WTC11 (cell line): ENCODE measurements at regions not wholly inside any gene's neighbourhood (a gene's known extent, or its start where the extent isn't known, plus 50 kb on each side); places are given as distances from the start of the nearest gene placed in this dataset.

Source experiments
- ZNF219 ChIP-seq: sonication (generic); formaldehyde crosslinking; IDR thresholded peaks from 2 replicates; pipeline ENCODE4 v1.8.0; 2023; ENCODE audit warnings: missing genetic modification reagents, mild to moderate bottlenecking, borderline replicate concordance
- TF ChIP-seq, protein P1 (sequence below): sonication (generic); formaldehyde crosslinking; conservative IDR thresholded peaks from 2 replicates; pipeline ENCODE4 v1.8.1; 2023; ENCODE audit warnings: mild to moderate bottlenecking, low read depth, missing genetic modification reagents, moderate library complexity
- TF ChIP-seq, protein P2 (sequence below): sonication (generic); formaldehyde crosslinking; IDR thresholded peaks from 2 replicates; pipeline ENCODE4 v1.8.1; 2023; ENCODE audit warnings: mild to moderate bottlenecking, moderate library complexity, missing genetic modification reagents

- TF ChIP-seq ZNF219 (CRISPR knock-in tag), result no peak
- TF ChIP-seq, protein P1, sequence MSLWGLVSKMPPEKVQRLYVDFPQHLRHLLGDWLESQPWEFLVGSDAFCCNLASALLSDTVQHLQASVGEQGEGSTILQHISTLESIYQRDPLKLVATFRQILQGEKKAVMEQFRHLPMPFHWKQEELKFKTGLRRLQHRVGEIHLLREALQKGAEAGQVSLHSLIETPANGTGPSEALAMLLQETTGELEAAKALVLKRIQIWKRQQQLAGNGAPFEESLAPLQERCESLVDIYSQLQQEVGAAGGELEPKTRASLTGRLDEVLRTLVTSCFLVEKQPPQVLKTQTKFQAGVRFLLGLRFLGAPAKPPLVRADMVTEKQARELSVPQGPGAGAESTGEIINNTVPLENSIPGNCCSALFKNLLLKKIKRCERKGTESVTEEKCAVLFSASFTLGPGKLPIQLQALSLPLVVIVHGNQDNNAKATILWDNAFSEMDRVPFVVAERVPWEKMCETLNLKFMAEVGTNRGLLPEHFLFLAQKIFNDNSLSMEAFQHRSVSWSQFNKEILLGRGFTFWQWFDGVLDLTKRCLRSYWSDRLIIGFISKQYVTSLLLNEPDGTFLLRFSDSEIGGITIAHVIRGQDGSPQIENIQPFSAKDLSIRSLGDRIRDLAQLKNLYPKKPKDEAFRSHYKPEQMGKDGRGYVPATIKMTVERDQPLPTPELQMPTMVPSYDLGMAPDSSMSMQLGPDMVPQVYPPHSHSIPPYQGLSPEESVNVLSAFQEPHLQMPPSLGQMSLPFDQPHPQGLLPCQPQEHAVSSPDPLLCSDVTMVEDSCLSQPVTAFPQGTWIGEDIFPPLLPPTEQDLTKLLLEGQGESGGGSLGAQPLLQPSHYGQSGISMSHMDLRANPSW (CRISPR knock-in tag), result no peak
- TF ChIP-seq, protein P2, sequence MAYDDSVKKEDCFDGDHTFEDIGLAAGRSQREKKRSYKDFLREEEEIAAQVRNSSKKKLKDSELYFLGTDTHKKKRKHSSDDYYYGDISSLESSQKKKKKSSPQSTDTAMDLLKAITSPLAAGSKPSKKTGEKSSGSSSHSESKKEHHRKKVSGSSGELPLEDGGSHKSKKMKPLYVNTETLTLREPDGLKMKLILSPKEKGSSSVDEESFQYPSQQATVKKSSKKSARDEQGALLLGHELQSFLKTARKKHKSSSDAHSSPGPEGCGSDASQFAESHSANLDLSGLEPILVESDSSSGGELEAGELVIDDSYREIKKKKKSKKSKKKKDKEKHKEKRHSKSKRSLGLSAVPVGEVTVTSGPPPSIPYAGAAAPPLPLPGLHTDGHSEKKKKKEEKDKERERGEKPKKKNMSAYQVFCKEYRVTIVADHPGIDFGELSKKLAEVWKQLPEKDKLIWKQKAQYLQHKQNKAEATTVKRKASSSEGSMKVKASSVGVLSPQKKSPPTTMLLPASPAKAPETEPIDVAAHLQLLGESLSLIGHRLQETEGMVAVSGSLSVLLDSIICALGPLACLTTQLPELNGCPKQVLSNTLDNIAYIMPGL (CRISPR knock-in tag), result no peak
Observed at GRCh38 chr3:82259994-82260393, 498.5 kb upstream of the GBE1 start.
